HEK293T (cell line): ENCODE measurements at regions not wholly inside any gene's neighbourhood (a gene's known extent, or its start where the extent isn't known, plus 50 kb on each side); places are given as distances from the start of the nearest gene placed in this dataset.

Experiments used
- CTCF ChIA-PET: fragments of 350-600 bp; formaldehyde crosslinking; extraction: SDS; loops from one replicate; lab custom pipeline; 2021; ENCODE audit warnings: antibody characterized with exemption, inconsistent platforms; lab: Yijun Ruan, JAX
- POLR2A ChIA-PET: fragments of 350-600 bp; formaldehyde crosslinking; extraction: SDS; loops from one replicate; lab custom pipeline; 2020; ENCODE audit warnings: antibody characterized with exemption, inconsistent platforms; lab: Yijun Ruan, JAX
- DNase-seq: peaks from one replicate; pipeline ENCODE4 v3.0.0; 2012; ENCODE audit warnings: mixed read lengths; ENCODE audit errors: extremely low spot score
- ARNT ChIP-seq: fragments of 450-650 bp; IDR thresholded peaks from 2 replicates; pipeline ENCODE4 v1.6.1; 2017; ENCODE audit warnings: mild to moderate bottlenecking
- BHLHE40 ChIP-seq: fragments of 450-650 bp; IDR thresholded peaks from 2 replicates; pipeline ENCODE4 v1.6.1; 2016; ENCODE audit warnings: mild to moderate bottlenecking, moderate library complexity, borderline replicate concordance
- CTBP1 ChIP-seq: fragments of 450-650 bp; IDR thresholded peaks from 2 replicates; pipeline ENCODE4 v1.6.1; 2016; ENCODE audit warnings: borderline replicate concordance
- ELF4 ChIP-seq: fragments of 450-650 bp; IDR thresholded peaks from 2 replicates; pipeline ENCODE4 v1.6.1; 2017; ENCODE audit warnings: antibody characterized with exemption
- FOXA1 ChIP-seq: fragments of 450-650 bp; IDR thresholded peaks from 2 replicates; pipeline ENCODE4 v1.6.1; 2016; ENCODE audit warnings: mild to moderate bottlenecking
- FOXK2 ChIP-seq: fragments of 450-650 bp; IDR thresholded peaks from 2 replicates; pipeline ENCODE4 v1.6.1; 2016; ENCODE audit warnings: mild to moderate bottlenecking
- FOXM1 ChIP-seq: fragments of 450-650 bp; IDR thresholded peaks from 2 replicates; pipeline ENCODE4 v1.6.1; 2017; ENCODE audit warnings: mild to moderate bottlenecking, borderline replicate concordance
- HDGF ChIP-seq: fragments of 450-650 bp; IDR thresholded peaks from 2 replicates; pipeline ENCODE4 v1.6.1; 2017; ENCODE audit warnings: antibody characterized with exemption, borderline replicate concordance
- L3MBTL2 ChIP-seq: fragments of 450-650 bp; conservative IDR thresholded peaks from 2 replicates; pipeline ENCODE4 v1.6.1; 2016; ENCODE audit warnings: mild to moderate bottlenecking
- LEF1 ChIP-seq: fragments of 450-650 bp; IDR thresholded peaks from 2 replicates; pipeline ENCODE4 v1.6.1; 2017; ENCODE audit warnings: mild to moderate bottlenecking, borderline replicate concordance
- NFRKB ChIP-seq: fragments of 450-650 bp; IDR thresholded peaks from 2 replicates; pipeline ENCODE4 v1.6.1; 2016; ENCODE audit warnings: mild to moderate bottlenecking, moderate library complexity
- PKNOX1 ChIP-seq: fragments of 450-650 bp; IDR thresholded peaks from 2 replicates; pipeline ENCODE4 v1.6.1; 2016
- SP1 ChIP-seq: fragments of 450-650 bp; IDR thresholded peaks from 2 replicates; pipeline ENCODE4 v1.6.1; 2017
- SUZ12 ChIP-seq: fragments of 450-650 bp; IDR thresholded peaks from 2 replicates; pipeline ENCODE4 v1.6.1; 2016; ENCODE audit warnings: mild to moderate bottlenecking
- TARDBP ChIP-seq: fragments of 450-650 bp; IDR thresholded peaks from 2 replicates; pipeline ENCODE4 v1.6.1; 2016
- ZNF384 ChIP-seq: fragments of 450-650 bp; IDR thresholded peaks from 2 replicates; pipeline ENCODE4 v1.6.1; 2016

GRCh38 chr1:93749487-93749886 lies 67.8 kb upstream of the BCAR3 start:
- TF ChIP-seq ARNT (no peak), ELF4 (no peak), FOXA1 (no peak), SP1 (no peak), FOXM1 (no peak), TARDBP (no peak), CTBP1 (no peak), BHLHE40 (no peak), ZNF384 (no peak), FOXK2 (no peak), SUZ12 (no peak), LEF1 (no peak), L3MBTL2 (no peak), HDGF (no peak), PKNOX1 (no peak)
- CTCF ChIA-PET, result no interaction called here
- no peak for DNase-seq
- POLR2A ChIA-PET, result no interaction called here

GRCh38 chr1:93746021-93746812 lies 64.6 kb upstream of the BCAR3 start:
- ChIA-PET POLR2A (no interaction called here), CTCF (no interaction called here)
- DNase-seq, result no peak
- TF ChIP-seq BHLHE40 (no peak), FOXM1 (no peak), ZNF384 (no peak), PKNOX1 (no peak)

GRCh38 chr1:93744299-93744988 lies 62.8 kb upstream of the BCAR3 start:
- no peak for DNase-seq
- TF ChIP-seq NFRKB (no peak), PKNOX1 (peak; percentile 78)
- ChIA-PET POLR2A (no interaction called here), CTCF (no interaction called here)

- ChIA-PET CTCF (no interaction called here), POLR2A (no interaction called here)
- TF ChIP-seq SP1 (no peak), FOXM1 (no peak), ZNF384 (no peak), SUZ12 (no peak), ELF4 (no peak), FOXK2 (no peak), TARDBP (no peak)
- no peak for DNase-seq
Measured at GRCh38 chr1:93743465-93743864, 61.8 kb upstream of the BCAR3 start.

- TF ChIP-seq FOXK2 (no peak), HDGF (no peak), L3MBTL2 (no peak), SP1 (no peak), CTBP1 (no peak), SUZ12 (no peak), ZNF384 (no peak), TARDBP (no peak), BHLHE40 (no peak), FOXM1 (no peak), LEF1 (no peak), NFRKB (no peak), ARNT (no peak), PKNOX1 (no peak)
- POLR2A ChIA-PET, result no interaction called here
- DNase-seq, result no peak
- CTCF ChIA-PET, result interaction anchor here (0.6 kb wide), 2 partner anchors 15 to 40 kb away, joined by 3 to 4 read pairs; no protein-coding TSS in a partner anchor
Measured at GRCh38 chr1:93740601-93741031, 59.0 kb upstream of the BCAR3 start.

DNA sequence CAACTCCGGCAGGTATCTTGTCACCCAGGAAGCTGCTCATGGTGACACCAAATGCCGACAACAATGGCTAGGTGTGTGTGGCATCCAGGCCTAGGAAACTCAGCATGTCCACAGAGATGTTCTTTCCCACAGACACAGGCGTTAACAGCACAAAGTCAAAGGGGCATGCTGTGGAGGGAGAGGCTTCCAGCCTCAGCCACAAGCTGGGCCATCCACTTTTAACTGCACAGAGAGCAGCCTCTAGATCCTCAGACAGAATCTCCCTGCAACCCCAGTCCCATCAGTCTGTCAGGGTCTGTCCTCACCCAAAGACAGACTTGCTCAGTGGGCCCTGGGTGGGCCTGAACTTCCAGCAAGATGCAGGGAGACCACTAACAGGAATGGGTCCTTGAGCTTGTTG lies 58.5 kb upstream of the BCAR3 start:
- no peak for DNase-seq
- no peak for TF ChIP-seq NFRKB
- no peak for TF ChIP-seq ELF4
- no peak for TF ChIP-seq SUZ12
- no peak for TF ChIP-seq FOXK2
- TF ChIP-seq FOXA1, result no peak
- TF ChIP-seq BHLHE40, result no peak
- no peak for TF ChIP-seq HDGF
- no peak for TF ChIP-seq SP1
- no peak for TF ChIP-seq L3MBTL2
- no peak for TF ChIP-seq TARDBP
- no peak for TF ChIP-seq FOXM1
- TF ChIP-seq ZNF384, result no peak
- no peak for TF ChIP-seq ARNT
- no peak for TF ChIP-seq PKNOX1
- TF ChIP-seq CTBP1, result no peak
- no peak for TF ChIP-seq LEF1
- ChIA-PET CTCF (interaction anchor here (0.6 kb wide), 2 partner anchors 15 to 40 kb away, joined by 3 to 4 read pairs; no protein-coding TSS in a partner anchor), POLR2A (no interaction called here)
